ENCODE measurements at regions not wholly inside any gene's neighbourhood (a gene's known extent, or its start where the extent isn't known, plus 50 kb on each side); places are given as distances from the start of the nearest gene placed in this dataset.
A peak's percentile ranks its signal among the peaks of the same experiment; 100 is the strongest.

DNA sequence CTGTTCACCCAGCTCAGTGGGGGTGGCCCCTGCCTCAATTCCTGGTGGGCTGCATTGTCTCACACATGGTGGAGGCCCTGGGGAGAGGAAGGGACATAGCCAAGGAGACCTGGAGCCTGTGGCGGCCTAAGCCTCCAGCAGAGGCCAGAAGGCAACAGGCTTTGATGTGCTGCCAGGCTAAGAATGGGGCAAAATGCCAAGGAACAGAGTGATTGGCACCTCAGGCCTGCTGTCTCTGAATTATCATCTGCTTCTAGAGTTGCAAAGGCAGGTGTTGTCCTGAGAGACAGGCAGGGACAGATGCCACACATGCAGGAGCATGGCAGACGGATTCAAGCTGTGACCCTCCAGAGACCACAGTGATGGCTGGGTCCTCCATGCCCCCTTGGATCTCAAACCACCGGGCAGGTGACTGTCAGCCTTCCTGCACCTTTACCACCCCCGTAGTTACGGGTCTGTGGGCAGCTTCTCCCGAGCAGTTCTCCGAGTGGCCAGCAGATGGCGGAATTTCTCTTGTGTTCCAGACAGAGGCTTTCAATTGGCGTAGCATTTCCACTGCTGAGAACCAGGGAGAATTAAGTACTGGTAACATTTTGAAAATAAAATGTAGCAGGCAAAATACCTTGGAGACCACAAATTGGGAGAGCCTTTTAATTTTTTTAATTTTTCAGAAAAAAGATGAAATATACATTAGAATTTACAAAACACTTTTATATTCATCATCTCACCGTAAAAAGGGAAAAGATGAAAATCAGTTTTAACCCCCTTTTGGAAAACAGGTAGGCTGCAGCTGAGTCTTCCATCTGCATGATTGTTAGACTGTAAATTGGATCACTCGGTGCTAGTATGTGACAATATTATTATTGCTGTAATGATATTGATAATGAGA is 525.5 kb upstream of the CFAP20DC start:
- Histone ChIP-seq H2AFZ (ENCODE audit: low read depth, low read length) (no peak overlapping the region), H3K27ac (ENCODE audit: low read length) (no peak overlapping the region), H3F3A (ENCODE audit: insufficient read depth, low read length, poor library complexity, severe bottlenecking) (no peaks in the 10 kb centered on the region), H3K79me2 (replicated peaks; ENCODE audit: insufficient read depth, low read length) (no peaks in the 10 kb centered on the region), H4K20me1 (ENCODE audit: insufficient read depth) (no peaks in the 10 kb centered on the region), H3K9me2 (ENCODE audit: insufficient read depth, low read length) (no peaks in the 10 kb centered on the region), H3K27me3 (ENCODE audit: insufficient read depth, low read depth, low read length) (no peaks in the 10 kb centered on the region), H3K36me3 (ENCODE audit: insufficient read depth, low read length) (no peaks in the 10 kb centered on the region), H3K4me2 (ENCODE audit: low read length) (no peak overlapping the region), H3K4me3 (ENCODE audit: low read length) (no peak overlapping the region), H3K9ac (ENCODE audit: low read length) (no peak overlapping the region), H3K9me3 (ENCODE audit: low read length) (no peaks in the 10 kb centered on the region)
- TF ChIP-seq SMC3 (conservative IDR thresholded peaks at IDR 0.05; ENCODE audit: poor library complexity) (peak; percentile 97), POLR2AphosphoS5 (IDR thresholded peaks at IDR 0.05) (no peak), EZH2 (IDR thresholded peaks at IDR 0.05; ENCODE audit: borderline replicate concordance, insufficient read depth, low read length, poor library complexity, severe bottlenecking) (no peak), RAD21 (conservative IDR thresholded peaks at IDR 0.05) (peak; percentile 97), EP300 (conservative IDR thresholded peaks at IDR 0.05; ENCODE audit: poor library complexity, severe bottlenecking) (no peak)
- TF ChIP-seq, protein P1, sequence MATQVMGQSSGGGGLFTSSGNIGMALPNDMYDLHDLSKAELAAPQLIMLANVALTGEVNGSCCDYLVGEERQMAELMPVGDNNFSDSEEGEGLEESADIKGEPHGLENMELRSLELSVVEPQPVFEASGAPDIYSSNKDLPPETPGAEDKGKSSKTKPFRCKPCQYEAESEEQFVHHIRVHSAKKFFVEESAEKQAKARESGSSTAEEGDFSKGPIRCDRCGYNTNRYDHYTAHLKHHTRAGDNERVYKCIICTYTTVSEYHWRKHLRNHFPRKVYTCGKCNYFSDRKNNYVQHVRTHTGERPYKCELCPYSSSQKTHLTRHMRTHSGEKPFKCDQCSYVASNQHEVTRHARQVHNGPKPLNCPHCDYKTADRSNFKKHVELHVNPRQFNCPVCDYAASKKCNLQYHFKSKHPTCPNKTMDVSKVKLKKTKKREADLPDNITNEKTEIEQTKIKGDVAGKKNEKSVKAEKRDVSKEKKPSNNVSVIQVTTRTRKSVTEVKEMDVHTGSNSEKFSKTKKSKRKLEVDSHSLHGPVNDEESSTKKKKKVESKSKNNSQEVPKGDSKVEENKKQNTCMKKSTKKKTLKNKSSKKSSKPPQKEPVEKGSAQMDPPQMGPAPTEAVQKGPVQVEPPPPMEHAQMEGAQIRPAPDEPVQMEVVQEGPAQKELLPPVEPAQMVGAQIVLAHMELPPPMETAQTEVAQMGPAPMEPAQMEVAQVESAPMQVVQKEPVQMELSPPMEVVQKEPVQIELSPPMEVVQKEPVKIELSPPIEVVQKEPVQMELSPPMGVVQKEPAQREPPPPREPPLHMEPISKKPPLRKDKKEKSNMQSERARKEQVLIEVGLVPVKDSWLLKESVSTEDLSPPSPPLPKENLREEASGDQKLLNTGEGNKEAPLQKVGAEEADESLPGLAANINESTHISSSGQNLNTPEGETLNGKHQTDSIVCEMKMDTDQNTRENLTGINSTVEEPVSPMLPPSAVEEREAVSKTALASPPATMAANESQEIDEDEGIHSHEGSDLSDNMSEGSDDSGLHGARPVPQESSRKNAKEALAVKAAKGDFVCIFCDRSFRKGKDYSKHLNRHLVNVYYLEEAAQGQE (IDR thresholded peaks at IDR 0.05; ENCODE audit: borderline replicate concordance) = no peak
- TF ChIP-seq, protein P2, sequence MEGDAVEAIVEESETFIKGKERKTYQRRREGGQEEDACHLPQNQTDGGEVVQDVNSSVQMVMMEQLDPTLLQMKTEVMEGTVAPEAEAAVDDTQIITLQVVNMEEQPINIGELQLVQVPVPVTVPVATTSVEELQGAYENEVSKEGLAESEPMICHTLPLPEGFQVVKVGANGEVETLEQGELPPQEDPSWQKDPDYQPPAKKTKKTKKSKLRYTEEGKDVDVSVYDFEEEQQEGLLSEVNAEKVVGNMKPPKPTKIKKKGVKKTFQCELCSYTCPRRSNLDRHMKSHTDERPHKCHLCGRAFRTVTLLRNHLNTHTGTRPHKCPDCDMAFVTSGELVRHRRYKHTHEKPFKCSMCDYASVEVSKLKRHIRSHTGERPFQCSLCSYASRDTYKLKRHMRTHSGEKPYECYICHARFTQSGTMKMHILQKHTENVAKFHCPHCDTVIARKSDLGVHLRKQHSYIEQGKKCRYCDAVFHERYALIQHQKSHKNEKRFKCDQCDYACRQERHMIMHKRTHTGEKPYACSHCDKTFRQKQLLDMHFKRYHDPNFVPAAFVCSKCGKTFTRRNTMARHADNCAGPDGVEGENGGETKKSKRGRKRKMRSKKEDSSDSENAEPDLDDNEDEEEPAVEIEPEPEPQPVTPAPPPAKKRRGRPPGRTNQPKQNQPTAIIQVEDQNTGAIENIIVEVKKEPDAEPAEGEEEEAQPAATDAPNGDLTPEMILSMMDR (IDR thresholded peaks at IDR 0.05; ENCODE audit: poor library complexity, severe bottlenecking) = peak; percentile 95

DNA sequence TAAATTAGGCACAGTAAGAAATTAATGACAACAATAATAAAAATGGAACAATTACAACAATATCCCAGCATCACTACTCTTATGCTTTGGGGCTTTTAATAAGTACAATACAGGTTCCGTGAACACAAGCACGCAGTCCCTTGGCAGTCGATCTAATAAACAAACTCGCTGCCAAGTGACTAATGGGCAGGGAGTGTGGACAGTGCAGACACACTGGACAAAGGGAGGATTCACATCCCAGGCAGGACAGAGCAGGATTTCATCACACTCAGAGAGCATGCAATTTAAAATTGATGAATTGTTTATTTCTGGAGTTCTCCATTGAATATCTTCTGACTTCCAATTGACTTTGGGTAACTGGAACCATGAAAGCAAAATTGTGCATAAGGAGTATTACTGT is 524.1 kb upstream of the CFAP20DC start:
- no peaks in the 10 kb centered on the region for H3K9me3 ChIP-seq (ENCODE audit: low read length)
- H3K27me3 ChIP-seq (ENCODE audit: insufficient read depth, low read depth, low read length) = no peaks in the 10 kb centered on the region
- H3K36me3 ChIP-seq (ENCODE audit: insufficient read depth, low read length) = no peaks in the 10 kb centered on the region
- H2AFZ ChIP-seq (ENCODE audit: low read depth, low read length) = no peak overlapping the region
- H3K9ac ChIP-seq (ENCODE audit: low read length) = no peak overlapping the region
- H3K27ac ChIP-seq (ENCODE audit: low read length) = no peak overlapping the region
- no peaks in the 10 kb centered on the region for H4K20me1 ChIP-seq (ENCODE audit: insufficient read depth)
- no peak overlapping the region for H3K4me3 ChIP-seq (ENCODE audit: low read length)
- H3K4me2 ChIP-seq (ENCODE audit: low read length) = no peak overlapping the region
- no peak for TF ChIP-seq SMC3 (conservative IDR thresholded peaks at IDR 0.05; ENCODE audit: poor library complexity)
- TF ChIP-seq RAD21 (conservative IDR thresholded peaks at IDR 0.05) = no peak
- TF ChIP-seq, protein P1 (IDR thresholded peaks at IDR 0.05; ENCODE audit: borderline replicate concordance) = no peak
- TF ChIP-seq POLR2AphosphoS5 (IDR thresholded peaks at IDR 0.05) = no peak
- TF ChIP-seq MXI1 (conservative IDR thresholded peaks at IDR 0.05; ENCODE audit: poor library complexity, severe bottlenecking) = no peak
- TF ChIP-seq EP300 (conservative IDR thresholded peaks at IDR 0.05; ENCODE audit: poor library complexity, severe bottlenecking) = no peak
- TF ChIP-seq TAF1 (IDR thresholded peaks at IDR 0.05; ENCODE audit: low read depth) = no peak
- no peak for TF ChIP-seq EZH2 (IDR thresholded peaks at IDR 0.05; ENCODE audit: borderline replicate concordance, insufficient read depth, low read length, poor library complexity, severe bottlenecking)
- TF ChIP-seq, protein P2 (IDR thresholded peaks at IDR 0.05; ENCODE audit: poor library complexity, severe bottlenecking) = no peak
- H3K9me2 ChIP-seq (ENCODE audit: insufficient read depth, low read length) = no peaks in the 10 kb centered on the region
- no peaks in the 10 kb centered on the region for H3F3A ChIP-seq (ENCODE audit: insufficient read depth, low read length, poor library complexity, severe bottlenecking)
- no peaks in the 10 kb centered on the region for H3K79me2 ChIP-seq (replicated peaks; ENCODE audit: insufficient read depth, low read length)

Measured in neural cell (in vitro differentiated cells).